Loucy (cell line): ENCODE measurements at regions not wholly inside any gene's neighbourhood (a gene's known extent, or its start where the extent isn't known, plus 50 kb on each side); places are given as distances from the start of the nearest gene placed in this dataset.

Experiments used
- H2AFZ ChIP-seq: fragments of 200-600 bp; sonication (generic); 2 replicates; pipeline ENCODE4 v1.6.0; 2016; ENCODE audit warnings: antibody characterized with exemption, mild to moderate bottlenecking, low read length, moderate library complexity
- H3F3A ChIP-seq: fragments of 200-600 bp; 2 replicates; pipeline ENCODE4 v1.6.0; 2016; ENCODE audit warnings: antibody characterized with exemption, low read depth, mild to moderate bottlenecking
- H3K27me3 ChIP-seq: fragments of 200-600 bp; sonication (generic); 2 replicates; pipeline ENCODE4 v1.6.1; 2014; ENCODE audit warnings: low read length, mild to moderate bottlenecking; ENCODE audit not compliant: insufficient read depth, poor library complexity, severe bottlenecking
- H3K36me3 ChIP-seq: fragments of 200-600 bp; sonication (generic); 2 replicates; pipeline ENCODE4 v1.6.1; 2016; ENCODE audit warnings: low read length; ENCODE audit not compliant: insufficient read depth
- H3K4me1 ChIP-seq: fragments of 200-600 bp; sonication (generic); 2 replicates; pipeline ENCODE4 v1.5.1; 2014; ENCODE audit warnings: low read length, mild to moderate bottlenecking; ENCODE audit not compliant: insufficient read depth, poor library complexity, severe bottlenecking
- H3K4me2 ChIP-seq: fragments of 200-600 bp; sonication (generic); 2 replicates; pipeline ENCODE4 v1.6.0; 2014; ENCODE audit warnings: antibody characterized with exemption, low read length, low read depth, mild to moderate bottlenecking; ENCODE audit not compliant: poor library complexity, severe bottlenecking
- H3K4me3 ChIP-seq: fragments of 200-600 bp; sonication (generic); 2 replicates; pipeline ENCODE4 v1.5.1; 2014; ENCODE audit warnings: low read length, mild to moderate bottlenecking, mixed read lengths; ENCODE audit not compliant: poor library complexity, severe bottlenecking
- H3K79me2 ChIP-seq: fragments of 200-600 bp; sonication (generic); 2 replicates; pipeline ENCODE4 v1.6.1; 2014; ENCODE audit warnings: low read length; ENCODE audit not compliant: insufficient read depth
- H3K9ac ChIP-seq: fragments of 200-600 bp; sonication (generic); 2 replicates; pipeline ENCODE4 v1.6.0; 2014; ENCODE audit warnings: mild to moderate bottlenecking, low read depth, low read length, moderate library complexity; ENCODE audit not compliant: poor library complexity, severe bottlenecking
- H3K9me2 ChIP-seq: fragments of 200-600 bp; sonication (generic); replicated peaks from 2 replicates; pipeline ENCODE4 v1.6.1; 2016; ENCODE audit warnings: low read depth, low read length, mixed read lengths
- H3K9me3 ChIP-seq: fragments of 200-600 bp; sonication (generic); 2 replicates; pipeline ENCODE4 v1.6.1; 2014; ENCODE audit warnings: mild to moderate bottlenecking, antibody characterized with exemption, low read length, low read depth; ENCODE audit not compliant: insufficient read depth
- H4K20me1 ChIP-seq: fragments of 200-600 bp; sonication (generic); 2 replicates; pipeline ENCODE4 v1.6.0; 2014; ENCODE audit warnings: antibody characterized with exemption, low read length, mild to moderate bottlenecking; ENCODE audit not compliant: insufficient read depth, poor library complexity, severe bottlenecking
- EZH2phosphoT487 ChIP-seq: fragments of 200-600 bp; IDR thresholded peaks from 2 replicates; pipeline ENCODE4 v1.6.1; 2018; ENCODE audit warnings: antibody characterized with exemption, mild to moderate bottlenecking, moderate library complexity, borderline replicate concordance
- TF ChIP-seq, protein P1 (sequence below): fragments of 200-600 bp; sonication (generic); conservative IDR thresholded peaks from 2 replicates; pipeline ENCODE4 v1.5.1; 2014; ENCODE audit warnings: mild to moderate bottlenecking, antibody characterized with exemption, low read length

GRCh38 chr11:38818720-38819119, 2220.7 kb upstream of the RAG2 start:
- TF ChIP-seq EZH2phosphoT487: no peak
- TF ChIP-seq, protein P1, sequence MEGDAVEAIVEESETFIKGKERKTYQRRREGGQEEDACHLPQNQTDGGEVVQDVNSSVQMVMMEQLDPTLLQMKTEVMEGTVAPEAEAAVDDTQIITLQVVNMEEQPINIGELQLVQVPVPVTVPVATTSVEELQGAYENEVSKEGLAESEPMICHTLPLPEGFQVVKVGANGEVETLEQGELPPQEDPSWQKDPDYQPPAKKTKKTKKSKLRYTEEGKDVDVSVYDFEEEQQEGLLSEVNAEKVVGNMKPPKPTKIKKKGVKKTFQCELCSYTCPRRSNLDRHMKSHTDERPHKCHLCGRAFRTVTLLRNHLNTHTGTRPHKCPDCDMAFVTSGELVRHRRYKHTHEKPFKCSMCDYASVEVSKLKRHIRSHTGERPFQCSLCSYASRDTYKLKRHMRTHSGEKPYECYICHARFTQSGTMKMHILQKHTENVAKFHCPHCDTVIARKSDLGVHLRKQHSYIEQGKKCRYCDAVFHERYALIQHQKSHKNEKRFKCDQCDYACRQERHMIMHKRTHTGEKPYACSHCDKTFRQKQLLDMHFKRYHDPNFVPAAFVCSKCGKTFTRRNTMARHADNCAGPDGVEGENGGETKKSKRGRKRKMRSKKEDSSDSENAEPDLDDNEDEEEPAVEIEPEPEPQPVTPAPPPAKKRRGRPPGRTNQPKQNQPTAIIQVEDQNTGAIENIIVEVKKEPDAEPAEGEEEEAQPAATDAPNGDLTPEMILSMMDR: no peak
- H3K9ac ChIP-seq: no peak overlapping the region
- no peaks in the 10 kb centered on the region for H3F3A ChIP-seq
- H3K79me2 ChIP-seq: no peaks in the 10 kb centered on the region
- H3K4me3 ChIP-seq: no peak overlapping the region
- H3K9me3 ChIP-seq: no peaks in the 10 kb centered on the region
- H2AFZ ChIP-seq: no peak overlapping the region
- no peaks in the 10 kb centered on the region for H4K20me1 ChIP-seq
- H3K4me1 ChIP-seq: no peaks in the 10 kb centered on the region
- H3K36me3 ChIP-seq: no peaks in the 10 kb centered on the region
- H3K4me2 ChIP-seq: no peak overlapping the region
- H3K27me3 ChIP-seq: no peaks in the 10 kb centered on the region
- no peaks in the 10 kb centered on the region for H3K9me2 ChIP-seq

DNA sequence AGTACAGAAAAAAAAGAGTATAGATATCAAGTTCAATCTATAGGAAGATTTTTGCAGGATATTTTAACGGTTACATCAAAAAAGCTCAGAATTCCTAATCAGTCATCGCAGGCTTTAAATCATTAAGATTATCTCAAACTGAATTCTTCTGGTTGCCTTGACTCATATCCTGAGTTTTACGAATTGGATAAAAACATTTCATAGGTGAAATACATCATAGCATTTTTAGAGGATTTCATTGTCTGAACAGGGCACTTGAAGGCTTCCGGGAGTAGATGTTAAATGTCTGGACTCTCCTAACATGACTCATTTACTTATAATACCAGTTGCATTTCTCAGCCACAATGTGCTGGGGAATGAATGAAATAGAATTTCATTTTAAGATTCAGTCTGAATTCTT, 2216.6 kb upstream of the RAG2 start:
- H3F3A ChIP-seq: no peaks in the 10 kb centered on the region
- TF ChIP-seq, protein P1: no peak
- no peak for TF ChIP-seq EZH2phosphoT487
- H3K36me3 ChIP-seq: no peaks in the 10 kb centered on the region
- H3K9ac ChIP-seq: no peak overlapping the region
- no peaks in the 10 kb centered on the region for H3K79me2 ChIP-seq
- no peaks in the 10 kb centered on the region for H3K9me2 ChIP-seq
- no peaks in the 10 kb centered on the region for H3K9me3 ChIP-seq
- no peaks in the 10 kb centered on the region for H3K4me1 ChIP-seq
- H4K20me1 ChIP-seq: no peaks in the 10 kb centered on the region
- no peaks in the 10 kb centered on the region for H3K27me3 ChIP-seq
- H2AFZ ChIP-seq: no peak overlapping the region
- no peak overlapping the region for H3K4me2 ChIP-seq
- no peak overlapping the region for H3K4me3 ChIP-seq

GRCh38 chr11:38809521-38809920, 2211.5 kb upstream of the RAG2 start:
- no peak overlapping the region for H2AFZ ChIP-seq
- H3K4me1 ChIP-seq: no peaks in the 10 kb centered on the region
- no peaks in the 10 kb centered on the region for H3F3A ChIP-seq
- H3K4me3 ChIP-seq: no peak overlapping the region
- H3K4me2 ChIP-seq: no peak overlapping the region
- no peaks in the 10 kb centered on the region for H3K9me2 ChIP-seq
- no peaks in the 10 kb centered on the region for H3K36me3 ChIP-seq
- H4K20me1 ChIP-seq: no peaks in the 10 kb centered on the region
- no peaks in the 10 kb centered on the region for H3K9me3 ChIP-seq
- no peak overlapping the region for H3K9ac ChIP-seq
- no peaks in the 10 kb centered on the region for H3K27me3 ChIP-seq
- H3K79me2 ChIP-seq: no peaks in the 10 kb centered on the region
- no peak for TF ChIP-seq EZH2phosphoT487
- TF ChIP-seq, protein P1: no peak
